Islet of Langerhans (tissue), 1 donor: ENCODE measurements at regions not wholly inside any gene's neighbourhood (a gene's known extent, or its start where the extent isn't known, plus 50 kb on each side); places are given as distances from the start of the nearest gene placed in this dataset.
A peak's percentile ranks its signal among the peaks of the same experiment; 100 is the strongest.

ENCODE experiments used
- FAIRE-seq: peaks from one replicate; lab custom pipeline; 2011; peaks lifted over from hg19 to GRCh38; lab: Jason Lieb, UNC

DNA sequence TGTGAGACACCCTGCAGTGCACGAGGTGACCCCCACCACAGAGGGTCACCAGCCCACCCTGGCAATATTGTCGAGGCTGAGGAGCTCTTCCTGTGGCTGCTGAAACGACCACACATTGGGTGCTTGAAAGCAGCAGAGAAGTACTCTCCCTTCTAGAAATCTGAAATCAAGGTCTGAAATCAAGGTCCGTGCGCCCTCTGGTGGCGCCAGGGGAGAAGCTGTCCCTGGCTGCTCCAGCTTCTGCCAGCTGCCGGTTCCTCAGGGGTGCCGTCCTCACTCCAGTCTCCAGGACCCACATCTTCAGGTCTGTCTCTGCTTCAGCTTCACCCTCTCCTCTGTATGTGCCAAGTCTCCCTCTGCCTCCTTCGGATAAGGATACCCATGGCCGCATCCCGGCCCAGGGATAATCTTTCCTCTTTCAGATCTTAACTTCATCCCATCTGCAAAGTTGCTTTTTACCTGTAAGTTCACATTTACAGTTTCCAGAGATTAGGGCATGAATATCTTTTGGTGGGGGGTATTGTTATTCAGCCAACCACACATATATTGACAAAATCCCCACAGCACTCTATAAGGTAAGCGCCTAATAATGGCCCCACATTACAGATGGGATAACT lies 108.3 kb upstream of the PHACTR3 start:
- no peak for FAIRE-seq

- FAIRE-seq = no peak
These were observed 106.0 kb upstream of the PHACTR3 start for GRCh38 chr20:59498291-59498690.

DNA sequence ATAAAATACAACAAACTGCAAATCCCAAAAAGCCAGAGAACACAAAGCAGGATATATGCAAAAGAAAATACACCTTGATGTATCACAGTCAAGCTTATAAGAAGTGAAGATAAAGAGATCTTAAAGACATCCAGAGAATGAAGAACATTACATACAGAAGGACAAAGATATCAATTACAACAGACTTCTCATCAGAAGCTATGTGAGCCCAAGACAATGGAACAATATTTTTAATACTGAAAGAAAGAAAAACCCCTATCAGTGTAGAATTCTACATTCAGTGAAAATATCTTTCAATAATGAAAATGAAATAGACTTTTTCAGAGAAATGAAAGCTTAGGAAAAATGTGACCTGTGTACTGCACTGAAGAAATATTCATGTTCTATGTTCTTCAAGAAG lies 104.5 kb upstream of the PHACTR3 start:
- no peak for FAIRE-seq

- no peak for FAIRE-seq
These were observed 95.6 kb upstream of the PHACTR3 start for GRCh38 chr20:59508729-59509128.

- FAIRE-seq = no peak
These were observed 91.7 kb upstream of the PHACTR3 start for GRCh38 chr20:59512651-59513050.

GRCh38 chr20:59514554-59514953 lies 89.8 kb upstream of the PHACTR3 start:
- no peak for FAIRE-seq

- FAIRE-seq = peak; percentile 45
These were observed 89.1 kb upstream of the PHACTR3 start for GRCh38 chr20:59515013-59515905.

DNA sequence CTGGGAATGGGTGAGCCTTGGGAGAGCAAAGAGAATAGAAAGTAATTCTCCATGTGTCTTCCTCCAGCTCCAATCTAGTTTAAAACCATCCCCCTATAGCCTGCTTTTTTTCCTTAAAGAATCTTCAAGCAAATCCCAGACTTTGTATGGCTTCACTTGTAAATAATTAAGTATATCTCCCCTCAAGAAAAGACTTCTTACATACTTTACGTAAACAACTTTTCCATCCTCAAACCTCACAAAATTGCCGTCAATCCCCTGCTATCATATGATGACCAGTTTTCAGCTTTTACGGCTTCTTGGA lies 88.5 kb upstream of the PHACTR3 start:
- no peak for FAIRE-seq

DNA sequence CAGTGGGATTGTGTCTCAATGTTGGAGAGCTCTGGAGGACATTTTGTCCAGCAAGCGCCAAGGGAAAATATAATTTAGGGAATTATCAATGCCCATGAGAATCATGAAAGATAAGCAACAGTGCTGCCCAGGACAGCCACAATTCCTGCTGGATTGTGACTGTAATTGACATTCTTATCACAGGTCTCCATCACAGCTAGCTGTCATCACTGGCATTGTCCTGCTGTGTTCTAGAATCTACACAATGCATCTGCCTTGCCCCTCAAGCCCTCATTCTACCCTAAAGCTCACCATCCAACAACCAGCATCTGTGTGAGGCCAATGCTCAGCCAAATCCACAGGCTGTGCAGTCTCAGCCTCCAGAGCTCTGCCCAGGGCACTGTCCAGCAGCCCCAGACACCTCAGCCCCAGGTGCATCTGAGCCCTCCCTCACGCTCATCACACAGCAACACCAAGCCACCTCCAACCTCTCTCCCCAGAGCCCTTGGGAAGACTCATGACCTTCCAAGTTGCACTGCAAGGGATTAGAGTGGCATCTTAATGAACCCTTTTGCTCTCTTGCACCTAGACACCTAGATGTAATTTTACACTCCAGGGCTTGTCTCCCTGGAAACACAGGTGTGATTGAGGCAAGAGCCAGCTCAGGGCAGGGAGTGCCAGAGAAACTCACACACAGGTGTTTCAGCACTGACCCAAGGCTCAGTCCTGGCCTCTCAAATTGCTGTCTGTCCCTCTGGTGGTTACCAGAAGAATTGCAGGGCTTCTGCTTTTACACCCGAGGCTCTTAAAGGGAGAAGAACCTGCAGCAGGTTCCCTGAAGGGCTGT lies 85.2 kb upstream of the PHACTR3 start:
- FAIRE-seq = peak; percentile 36

GRCh38 chr20:59519707-59520014 lies 84.7 kb upstream of the PHACTR3 start:
- no peak for FAIRE-seq

DNA sequence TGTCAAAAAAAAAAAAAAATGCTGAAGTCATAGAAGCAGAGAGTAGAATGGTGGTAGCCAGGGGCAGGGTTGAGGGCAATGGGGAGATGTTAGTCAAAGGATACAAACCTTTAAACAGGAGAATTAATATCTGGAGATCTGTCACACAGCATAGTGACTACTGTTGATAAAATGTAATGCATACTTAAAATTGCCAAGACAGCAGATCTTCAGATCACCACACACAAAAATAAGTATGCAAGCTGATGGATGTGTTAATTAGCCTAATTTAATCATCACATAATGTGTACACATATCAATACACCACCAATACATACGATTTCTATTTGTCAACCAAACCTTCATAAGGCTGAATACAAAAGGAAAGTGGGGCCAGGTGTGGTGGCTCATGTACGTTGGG lies 83.5 kb upstream of the PHACTR3 start:
- no peak for FAIRE-seq

DNA sequence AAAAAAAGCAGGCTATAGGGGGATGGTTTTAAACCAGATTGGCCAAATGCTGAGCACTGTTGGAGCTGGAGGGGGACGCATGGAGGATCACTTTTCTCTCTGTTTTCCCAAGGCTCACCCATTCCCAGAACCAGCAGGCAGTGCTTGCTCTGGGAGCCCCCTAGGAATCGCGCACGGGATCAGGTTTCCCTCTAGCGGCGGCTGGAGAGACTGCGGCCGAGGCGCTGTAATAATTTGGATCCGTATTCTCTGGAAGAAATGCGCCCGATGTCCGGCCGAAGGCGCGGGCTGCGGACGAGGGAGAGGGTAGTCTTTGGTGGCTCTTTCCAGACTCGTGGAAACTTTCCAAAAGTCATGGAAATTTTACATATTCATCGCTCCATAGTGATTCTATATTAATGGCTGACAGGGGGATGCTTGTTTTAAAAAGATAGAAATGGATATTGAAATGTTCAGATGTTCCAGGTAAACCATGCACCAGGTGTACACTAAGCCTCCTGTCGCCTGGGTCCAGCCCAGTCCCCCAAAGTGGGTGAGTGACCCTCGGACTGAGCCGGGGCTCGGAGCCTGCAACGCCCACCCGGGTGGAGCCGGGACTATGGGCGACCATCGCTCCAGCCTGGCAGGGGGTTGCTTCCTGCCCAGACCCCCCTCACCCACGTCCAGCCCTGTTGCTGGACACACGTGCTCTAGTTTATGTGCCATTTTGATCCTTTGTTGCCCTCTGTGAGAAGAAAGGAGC lies 78.7 kb upstream of the PHACTR3 start:
- FAIRE-seq = no peak

DNA sequence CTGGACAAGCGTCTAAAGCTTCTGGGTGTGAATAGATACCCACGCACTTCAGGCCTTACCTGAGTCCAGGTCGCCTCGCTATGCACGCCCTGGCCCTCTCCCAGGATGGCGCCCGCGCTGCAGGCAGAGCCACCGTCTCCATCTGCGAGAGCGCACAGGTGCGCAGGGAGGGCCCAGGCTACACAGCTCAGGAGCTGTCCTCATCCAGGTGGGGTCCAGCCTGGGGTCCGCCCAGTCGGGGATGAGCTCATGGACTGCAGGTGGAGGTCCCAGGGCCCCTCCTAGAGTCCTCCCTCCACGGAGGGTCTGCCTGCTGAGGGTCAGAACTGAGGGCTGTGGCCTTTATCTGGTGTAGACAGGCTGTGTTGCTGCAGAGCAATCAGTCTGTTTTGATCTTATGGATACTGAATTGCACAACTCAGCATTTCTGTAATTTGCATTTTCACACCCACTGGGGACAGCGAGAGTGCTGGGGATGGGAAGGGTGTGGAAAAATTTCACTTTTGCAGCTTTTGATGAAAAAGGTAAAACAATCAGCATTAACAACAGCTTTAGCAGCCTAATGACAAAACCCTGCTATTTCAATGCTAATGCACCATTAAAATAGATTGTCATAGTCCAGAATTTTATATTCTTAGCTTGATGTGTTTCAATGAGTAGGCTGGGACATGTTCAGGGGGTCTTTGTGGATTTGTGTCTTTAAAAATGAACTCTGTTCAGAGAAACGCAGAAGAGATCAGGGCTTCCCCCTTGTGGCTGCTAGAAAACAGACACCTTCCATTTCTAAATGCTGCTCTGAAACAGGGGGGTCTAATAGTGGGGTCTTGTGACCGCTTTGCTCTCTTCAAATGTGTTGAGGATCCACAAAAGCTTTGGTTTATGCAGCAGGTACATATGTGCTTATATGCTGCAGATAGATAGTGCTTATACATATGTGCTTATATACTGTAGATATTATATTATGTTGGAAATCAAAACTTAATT lies 77.8 kb upstream of the PHACTR3 start:
- no peak for FAIRE-seq

GRCh38 chr20:59530782-59531181 lies 73.6 kb upstream of the PHACTR3 start:
- no peak for FAIRE-seq

- FAIRE-seq = no peak
These were observed 66.3 kb upstream of the PHACTR3 start for GRCh38 chr20:59537991-59538390.

- no peak for FAIRE-seq
These were observed 56.7 kb upstream of the PHACTR3 start for GRCh38 chr20:59547596-59547995.
